OCI-LY1 (cell line): ENCODE measurements at regions not wholly inside any gene's neighbourhood (a gene's known extent, or its start where the extent isn't known, plus 50 kb on each side); places are given as distances from the start of the nearest gene placed in this dataset.

Experiments
- EZH2 ChIP-seq: fragments of 200-600 bp; sonication (generic), shearing (Covaris generic); IDR thresholded peaks from 2 replicates; pipeline ENCODE4 v1.8.0; 2017; ENCODE audit warnings: borderline replicate concordance, mixed run types, mild to moderate bottlenecking, antibody characterized with exemption, low read length, moderate library complexity, mixed read lengths
- TF ChIP-seq, protein P1 (sequence below): fragments of 200-600 bp; sonication (generic), shearing (Covaris generic); IDR thresholded peaks from 2 replicates; pipeline ENCODE4 v1.5.1; 2017; ENCODE audit warnings: mild to moderate bottlenecking, antibody characterized with exemption, low read length, moderate library complexity, mixed read lengths

DNA sequence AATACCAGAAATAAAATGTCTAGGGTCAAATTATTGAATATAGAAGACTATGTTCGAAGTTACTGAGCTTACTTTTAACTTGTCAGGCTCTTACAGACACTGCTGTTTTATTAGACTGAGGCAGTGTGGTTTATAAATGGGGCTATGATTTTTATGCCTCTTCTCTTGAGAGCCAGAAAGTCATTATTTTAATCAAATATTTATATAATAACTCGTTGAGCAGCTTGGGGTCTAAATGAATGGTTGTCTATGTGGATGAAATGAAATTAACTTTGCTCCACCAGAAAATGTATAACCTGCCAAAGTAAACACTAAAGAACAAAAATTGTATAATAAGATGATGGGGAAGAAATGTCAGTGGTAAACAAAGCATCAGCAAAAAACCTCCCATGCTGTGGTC lies 175.6 kb upstream of the THSD7A start:
- TF ChIP-seq, protein P1, sequence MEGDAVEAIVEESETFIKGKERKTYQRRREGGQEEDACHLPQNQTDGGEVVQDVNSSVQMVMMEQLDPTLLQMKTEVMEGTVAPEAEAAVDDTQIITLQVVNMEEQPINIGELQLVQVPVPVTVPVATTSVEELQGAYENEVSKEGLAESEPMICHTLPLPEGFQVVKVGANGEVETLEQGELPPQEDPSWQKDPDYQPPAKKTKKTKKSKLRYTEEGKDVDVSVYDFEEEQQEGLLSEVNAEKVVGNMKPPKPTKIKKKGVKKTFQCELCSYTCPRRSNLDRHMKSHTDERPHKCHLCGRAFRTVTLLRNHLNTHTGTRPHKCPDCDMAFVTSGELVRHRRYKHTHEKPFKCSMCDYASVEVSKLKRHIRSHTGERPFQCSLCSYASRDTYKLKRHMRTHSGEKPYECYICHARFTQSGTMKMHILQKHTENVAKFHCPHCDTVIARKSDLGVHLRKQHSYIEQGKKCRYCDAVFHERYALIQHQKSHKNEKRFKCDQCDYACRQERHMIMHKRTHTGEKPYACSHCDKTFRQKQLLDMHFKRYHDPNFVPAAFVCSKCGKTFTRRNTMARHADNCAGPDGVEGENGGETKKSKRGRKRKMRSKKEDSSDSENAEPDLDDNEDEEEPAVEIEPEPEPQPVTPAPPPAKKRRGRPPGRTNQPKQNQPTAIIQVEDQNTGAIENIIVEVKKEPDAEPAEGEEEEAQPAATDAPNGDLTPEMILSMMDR = no peak
- no peak for TF ChIP-seq EZH2
